ENCODE measurements at regions not wholly inside any gene's neighbourhood (a gene's known extent, or its start where the extent isn't known, plus 50 kb on each side); places are given as distances from the start of the nearest gene placed in this dataset.

DNA sequence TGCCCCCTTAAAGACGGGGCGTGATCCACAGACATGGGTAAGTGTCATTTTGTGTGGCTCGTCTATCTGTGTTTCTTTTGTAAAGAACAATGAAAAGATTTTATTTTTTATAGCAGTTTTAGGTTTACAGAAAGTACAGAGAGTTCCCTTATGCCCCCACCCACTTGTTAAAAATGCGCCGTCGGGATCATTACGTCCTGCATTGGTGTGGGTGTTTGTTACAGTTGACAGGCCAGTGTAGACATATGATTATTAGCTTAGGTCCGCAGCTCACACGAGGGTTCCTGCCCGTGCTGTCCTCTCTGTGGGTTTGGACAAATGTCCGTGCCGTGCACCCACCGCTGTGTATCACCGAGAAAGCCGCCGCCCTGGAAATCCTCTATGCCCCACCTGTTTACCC lies 50.5 kb downstream of the RGS12 start:
- Histone ChIP-seq H3K9ac (ENCODE audit: low read length) (no peak overlapping the region), H3K27me3 (ENCODE audit: insufficient read depth, low read depth, low read length) (no peaks in the 10 kb centered on the region), H3K9me3 (ENCODE audit: low read length) (no peaks in the 10 kb centered on the region), H3K4me3 (ENCODE audit: low read length) (no peak overlapping the region), H4K20me1 (ENCODE audit: insufficient read depth) (no peaks in the 10 kb centered on the region), H3K36me3 (ENCODE audit: insufficient read depth, low read length) (no peaks in the 10 kb centered on the region), H3K27ac (ENCODE audit: low read length) (no peak overlapping the region), H2AFZ (ENCODE audit: low read depth, low read length) (no peak overlapping the region), H3K9me2 (ENCODE audit: insufficient read depth, low read length) (no peaks in the 10 kb centered on the region), H3F3A (ENCODE audit: insufficient read depth, low read length, poor library complexity, severe bottlenecking) (no peaks in the 10 kb centered on the region), H3K79me2 (replicated peaks; ENCODE audit: insufficient read depth, low read length) (peaks cover 9% of the 10 kb centered on the region), H3K4me2 (ENCODE audit: low read length) (no peak overlapping the region)
- TF ChIP-seq TAF1 (IDR thresholded peaks at IDR 0.05; ENCODE audit: low read depth) (no peak), RAD21 (conservative IDR thresholded peaks at IDR 0.05) (no peak), REST (IDR thresholded peaks at IDR 0.05; ENCODE audit: borderline replicate concordance) (no peak), SMC3 (conservative IDR thresholded peaks at IDR 0.05; ENCODE audit: poor library complexity) (no peak), POLR2AphosphoS5 (IDR thresholded peaks at IDR 0.05) (no peak), EP300 (conservative IDR thresholded peaks at IDR 0.05; ENCODE audit: poor library complexity, severe bottlenecking) (no peak), CTCF (IDR thresholded peaks at IDR 0.05; ENCODE audit: poor library complexity, severe bottlenecking) (no peak), MXI1 (conservative IDR thresholded peaks at IDR 0.05; ENCODE audit: poor library complexity, severe bottlenecking) (no peak), EZH2 (IDR thresholded peaks at IDR 0.05; ENCODE audit: borderline replicate concordance, insufficient read depth, low read length, poor library complexity, severe bottlenecking) (no peak)

DNA sequence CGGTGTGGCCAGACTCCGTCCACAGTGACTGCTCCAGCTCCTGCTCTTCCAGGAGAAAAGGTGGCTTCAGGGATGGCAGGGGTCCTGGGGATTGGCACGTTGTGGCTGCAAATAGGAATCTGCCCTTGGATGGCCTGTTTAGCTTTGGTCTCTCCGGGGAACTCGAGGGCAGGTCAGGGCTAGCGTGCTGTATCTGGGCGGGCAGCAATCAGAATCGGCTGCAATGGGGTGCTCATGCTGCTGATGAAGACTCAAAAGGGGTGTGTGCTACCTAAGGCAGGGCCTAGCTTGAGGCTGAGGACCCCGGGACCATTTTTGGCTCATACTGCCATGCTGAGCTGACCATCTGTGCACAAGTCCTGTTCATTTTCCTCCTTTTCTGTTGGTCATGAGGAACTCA lies 51.3 kb downstream of the RGS12 start:
- Histone ChIP-seq H4K20me1 (ENCODE audit: insufficient read depth) (no peaks in the 10 kb centered on the region), H3K9me3 (ENCODE audit: low read length) (no peaks in the 10 kb centered on the region), H3K27ac (ENCODE audit: low read length) (no peak overlapping the region), H3K9me2 (ENCODE audit: insufficient read depth, low read length) (no peaks in the 10 kb centered on the region), H3K4me3 (ENCODE audit: low read length) (no peak overlapping the region), H3K9ac (ENCODE audit: low read length) (no peak overlapping the region), H2AFZ (ENCODE audit: low read depth, low read length) (no peak overlapping the region), H3F3A (ENCODE audit: insufficient read depth, low read length, poor library complexity, severe bottlenecking) (no peaks in the 10 kb centered on the region), H3K36me3 (ENCODE audit: insufficient read depth, low read length) (no peaks in the 10 kb centered on the region), H3K79me2 (replicated peaks; ENCODE audit: insufficient read depth, low read length) (peaks cover 9% of the 10 kb centered on the region), H3K27me3 (ENCODE audit: insufficient read depth, low read depth, low read length) (no peaks in the 10 kb centered on the region), H3K4me2 (ENCODE audit: low read length) (no peak overlapping the region)
- TF ChIP-seq REST (IDR thresholded peaks at IDR 0.05; ENCODE audit: borderline replicate concordance) (no peak), EZH2 (IDR thresholded peaks at IDR 0.05; ENCODE audit: borderline replicate concordance, insufficient read depth, low read length, poor library complexity, severe bottlenecking) (no peak), CTCF (IDR thresholded peaks at IDR 0.05; ENCODE audit: poor library complexity, severe bottlenecking) (no peak), RAD21 (conservative IDR thresholded peaks at IDR 0.05) (no peak), TAF1 (IDR thresholded peaks at IDR 0.05; ENCODE audit: low read depth) (no peak), SMC3 (conservative IDR thresholded peaks at IDR 0.05; ENCODE audit: poor library complexity) (no peak), MXI1 (conservative IDR thresholded peaks at IDR 0.05; ENCODE audit: poor library complexity, severe bottlenecking) (no peak), EP300 (conservative IDR thresholded peaks at IDR 0.05; ENCODE audit: poor library complexity, severe bottlenecking) (no peak), POLR2AphosphoS5 (IDR thresholded peaks at IDR 0.05) (no peak)

Data from neural cell (in vitro differentiated cells).